ENCODE measurements at regions not wholly inside any gene's neighbourhood (a gene's known extent, or its start where the extent isn't known, plus 50 kb on each side); places are given as distances from the start of the nearest gene placed in this dataset.

DNA sequence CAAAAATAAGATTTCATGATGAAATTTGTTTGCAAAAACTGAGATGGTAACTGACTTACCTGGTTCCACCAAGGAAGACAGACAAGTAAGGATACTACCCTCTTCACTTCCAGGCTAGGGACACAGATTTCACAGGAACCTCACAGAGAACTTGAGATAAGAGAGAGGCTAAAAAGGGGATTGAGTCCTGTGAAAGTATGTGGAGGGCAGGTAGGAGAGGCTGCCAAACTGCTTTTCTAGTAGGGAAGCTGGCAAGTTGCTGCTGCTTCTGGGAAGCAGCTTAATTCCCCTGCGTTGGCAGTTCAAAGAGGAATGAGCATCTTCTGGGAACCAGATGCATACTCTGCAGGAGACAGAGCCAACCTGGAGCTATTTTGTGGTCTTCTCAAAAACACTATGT is 841.6 kb downstream of the CCSER2 start:
- Histone ChIP-seq H3K4me1 (no peaks in the 10 kb centered on the region), H3K36me3 (no peaks in the 10 kb centered on the region), H3K4me3 (no peak overlapping the region), H3K9me3 (replicated peaks) (no peaks in the 10 kb centered on the region), H3K27ac (replicated peaks) (no peak overlapping the region), H3K27me3 (ENCODE audit: low read depth) (peaks cover 3% of the 10 kb centered on the region)
- TF ChIP-seq, protein P1, sequence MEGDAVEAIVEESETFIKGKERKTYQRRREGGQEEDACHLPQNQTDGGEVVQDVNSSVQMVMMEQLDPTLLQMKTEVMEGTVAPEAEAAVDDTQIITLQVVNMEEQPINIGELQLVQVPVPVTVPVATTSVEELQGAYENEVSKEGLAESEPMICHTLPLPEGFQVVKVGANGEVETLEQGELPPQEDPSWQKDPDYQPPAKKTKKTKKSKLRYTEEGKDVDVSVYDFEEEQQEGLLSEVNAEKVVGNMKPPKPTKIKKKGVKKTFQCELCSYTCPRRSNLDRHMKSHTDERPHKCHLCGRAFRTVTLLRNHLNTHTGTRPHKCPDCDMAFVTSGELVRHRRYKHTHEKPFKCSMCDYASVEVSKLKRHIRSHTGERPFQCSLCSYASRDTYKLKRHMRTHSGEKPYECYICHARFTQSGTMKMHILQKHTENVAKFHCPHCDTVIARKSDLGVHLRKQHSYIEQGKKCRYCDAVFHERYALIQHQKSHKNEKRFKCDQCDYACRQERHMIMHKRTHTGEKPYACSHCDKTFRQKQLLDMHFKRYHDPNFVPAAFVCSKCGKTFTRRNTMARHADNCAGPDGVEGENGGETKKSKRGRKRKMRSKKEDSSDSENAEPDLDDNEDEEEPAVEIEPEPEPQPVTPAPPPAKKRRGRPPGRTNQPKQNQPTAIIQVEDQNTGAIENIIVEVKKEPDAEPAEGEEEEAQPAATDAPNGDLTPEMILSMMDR (IDR thresholded peaks at IDR 0.05; ENCODE audit: borderline replicate concordance), result no peak
- intact Hi-C loops (cut with micrococcal nuclease), result no loop called here
- DNase-seq, result no peak

DNA sequence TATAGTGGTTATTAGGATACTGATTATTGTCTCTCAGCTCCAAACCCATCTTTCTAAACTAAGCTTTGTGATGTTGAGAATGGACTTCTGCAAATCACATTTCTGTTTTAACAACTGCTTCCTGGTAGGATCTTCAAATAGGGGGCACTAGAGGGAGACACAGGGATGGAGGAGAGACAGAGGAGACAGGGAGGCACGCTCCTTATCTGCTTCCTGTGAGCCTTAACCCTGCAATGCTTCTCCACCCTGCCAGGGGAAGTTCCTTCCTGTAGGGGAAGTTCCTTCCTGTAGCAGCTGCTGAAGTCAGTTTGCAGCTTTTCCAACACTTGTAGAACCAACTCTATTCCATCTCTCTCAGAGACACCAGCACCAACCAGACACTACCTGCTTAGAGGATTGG is 847.2 kb downstream of the CCSER2 start:
- H3K27ac ChIP-seq (replicated peaks), result no peak overlapping the region
- H3K9me3 ChIP-seq (replicated peaks), result no peaks in the 10 kb centered on the region
- DNase-seq, result no peak
- no peaks in the 10 kb centered on the region for H3K36me3 ChIP-seq
- no peaks in the 10 kb centered on the region for H3K27me3 ChIP-seq (ENCODE audit: low read depth)
- intact Hi-C loops (cut with micrococcal nuclease), result no loop called here
- H3K4me3 ChIP-seq, result no peak overlapping the region
- TF ChIP-seq, protein P1 (IDR thresholded peaks at IDR 0.05; ENCODE audit: borderline replicate concordance), result no peak
- no peaks in the 10 kb centered on the region for H3K4me1 ChIP-seq

DNA sequence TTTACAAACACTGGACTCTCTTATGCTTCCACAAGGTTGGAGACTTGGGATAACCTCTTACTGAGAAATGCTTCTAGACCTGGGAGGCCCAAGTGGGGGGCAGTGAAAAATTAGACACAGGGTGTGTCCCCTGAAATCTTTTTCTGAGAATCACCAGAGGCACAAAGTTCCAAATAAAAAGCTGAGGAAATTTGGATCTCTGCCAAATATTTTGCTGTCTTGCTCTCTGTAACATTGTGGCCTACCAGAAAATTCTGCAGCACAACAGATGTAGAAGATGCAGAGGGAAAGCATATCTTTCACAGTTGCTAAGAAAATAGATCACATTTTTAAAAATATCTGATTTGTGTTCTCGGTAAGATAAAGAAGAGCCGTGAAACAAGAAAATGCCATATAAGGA is 849.4 kb downstream of the CCSER2 start:
- H3K36me3 ChIP-seq, result no peaks in the 10 kb centered on the region
- TF ChIP-seq, protein P1 (IDR thresholded peaks at IDR 0.05; ENCODE audit: borderline replicate concordance), result no peak
- H3K4me1 ChIP-seq, result no peaks in the 10 kb centered on the region
- intact Hi-C loops (cut with micrococcal nuclease), result no loop called here
- H3K4me3 ChIP-seq, result no peak overlapping the region
- DNase-seq, result no peak
- no peak overlapping the region for H3K27ac ChIP-seq (replicated peaks)
- no peaks in the 10 kb centered on the region for H3K27me3 ChIP-seq (ENCODE audit: low read depth)
- no peaks in the 10 kb centered on the region for H3K9me3 ChIP-seq (replicated peaks)

DNA sequence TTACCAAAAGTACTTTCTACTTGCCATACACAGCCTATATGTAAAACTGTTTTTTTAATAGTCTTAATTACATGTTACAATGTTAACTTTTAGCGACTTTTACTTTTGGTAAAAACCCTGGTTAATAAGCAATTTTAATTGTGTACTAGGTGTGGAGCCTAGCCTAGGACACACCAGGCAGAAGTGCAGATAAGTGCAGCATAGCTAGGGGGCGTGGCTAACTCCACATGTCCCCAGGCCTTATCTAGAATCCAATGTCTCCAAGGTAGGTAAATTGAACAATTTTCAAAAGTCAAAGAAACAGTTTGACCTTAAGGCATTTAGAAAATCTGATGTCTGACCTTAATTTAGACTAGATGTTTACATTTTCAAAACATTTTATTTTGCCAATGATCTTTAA is 858.7 kb downstream of the CCSER2 start:
- no peaks in the 10 kb centered on the region for H3K27me3 ChIP-seq (ENCODE audit: low read depth)
- H3K4me1 ChIP-seq, result no peaks in the 10 kb centered on the region
- DNase-seq, result no peak
- no peaks in the 10 kb centered on the region for H3K9me3 ChIP-seq (replicated peaks)
- TF ChIP-seq, protein P1 (IDR thresholded peaks at IDR 0.05; ENCODE audit: borderline replicate concordance), result no peak
- intact Hi-C loops (cut with micrococcal nuclease), result no loop called here
- no peak overlapping the region for H3K4me3 ChIP-seq
- H3K36me3 ChIP-seq, result no peaks in the 10 kb centered on the region
- no peak overlapping the region for H3K27ac ChIP-seq (replicated peaks)

DNA sequence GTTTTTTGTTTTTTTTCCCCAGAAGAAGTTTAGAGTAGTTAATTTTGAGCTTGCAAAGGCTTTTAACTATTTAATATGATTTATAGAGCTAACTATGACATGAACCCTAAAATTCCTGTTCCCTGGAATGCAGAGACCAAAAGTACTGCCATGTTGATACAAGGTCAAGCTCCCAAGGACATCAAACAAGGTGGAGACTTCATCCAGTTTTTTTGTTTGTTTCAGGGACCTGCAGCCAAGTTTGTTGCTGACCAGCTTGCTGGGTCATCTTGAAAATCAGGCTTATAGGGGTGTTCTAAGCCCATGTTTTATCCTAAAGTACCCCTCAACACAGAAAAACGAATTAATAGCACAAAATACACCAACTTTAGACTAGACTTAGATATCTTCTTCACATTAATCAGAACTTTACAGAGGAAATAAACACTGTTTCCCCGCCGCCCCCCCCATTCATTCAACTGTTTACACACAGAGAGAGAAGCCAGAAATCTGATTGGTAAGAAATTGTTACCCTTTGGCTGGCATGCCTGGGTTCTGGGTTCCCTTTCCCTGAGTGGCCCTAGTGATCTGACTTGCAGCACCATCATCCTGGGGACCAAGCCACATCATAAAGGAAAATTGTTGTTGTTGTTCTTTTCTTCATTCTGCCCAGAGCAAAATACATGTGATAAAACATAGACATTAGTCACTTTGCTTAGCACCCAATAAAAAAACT is 860.5 kb downstream of the CCSER2 start:
- intact Hi-C loops (cut with micrococcal nuclease), result no loop called here
- Histone ChIP-seq H3K27ac (replicated peaks) (no peak overlapping the region), H3K4me1 (no peaks in the 10 kb centered on the region), H3K27me3 (ENCODE audit: low read depth) (no peaks in the 10 kb centered on the region), H3K9me3 (replicated peaks) (no peaks in the 10 kb centered on the region), H3K36me3 (no peaks in the 10 kb centered on the region), H3K4me3 (no peak overlapping the region)
- TF ChIP-seq, protein P1 (IDR thresholded peaks at IDR 0.05; ENCODE audit: borderline replicate concordance), result no peak
- DNase-seq, result no peak

Data from left ventricle myocardium inferior (tissue), 1 donor.